Thoracic aorta (tissue), 2 donors: ENCODE measurements at regions not wholly inside any gene's neighbourhood (a gene's known extent, or its start where the extent isn't known, plus 50 kb on each side); places are given as distances from the start of the nearest gene placed in this dataset.

Experiments
- ATAC-seq: fragments of 150-250 bp; one replicate; pipeline ENCODE4 v1.8.0; 2017; ENCODE audit warnings: low read depth; ENCODE audit not compliant: insufficient number of reproducible peaks, low FRiP score
- DNase-seq: peaks from one replicate; pipeline ENCODE4 v3.0.0-alpha.2; 2020; ENCODE audit warnings: low spot score
- H3K27ac ChIP-seq, 2 donors: fragments of 200-600 bp; sonication (generic); 1 replicate in 1 of 2; 2 replicates in 1 of 2; pipeline ENCODE4 v1.5.1; 2016; ENCODE audit warnings: mild to moderate bottlenecking in 2 of 2, moderate library complexity in 2 of 2
- H3K27me3 ChIP-seq: fragments of 200-600 bp; sonication (generic); replicated peaks from 2 replicates; pipeline ENCODE4 v1.6.0; 2016; ENCODE audit warnings: mild to moderate bottlenecking; ENCODE audit not compliant: insufficient read depth
- H3K36me3 ChIP-seq: fragments of 200-600 bp; sonication (generic); one replicate; pipeline ENCODE4 v1.5.1; 2016
- H3K4me1 ChIP-seq, 2 donors: fragments of 200-600 bp; sonication (generic); 1 replicate in 1 of 2; 2 replicates in 1 of 2; pipeline versions ENCODE4 v1.5.1 to v1.6.0; 2016; ENCODE audit warnings: low read depth in 2 of 2, mild to moderate bottlenecking in 1 of 2; ENCODE audit not compliant: control insufficient read depth in 1 of 2
- H3K4me3 ChIP-seq: fragments of 200-600 bp; sonication (generic); 2 replicates; pipeline ENCODE4 v1.5.1; 2016; ENCODE audit warnings: mild to moderate bottlenecking
- H3K9me3 ChIP-seq: fragments of 200-600 bp; sonication (generic); 2 replicates; pipeline ENCODE4 v1.5.1; 2016
- CTCF ChIP-seq: fragments of 200-600 bp; sonication (generic); IDR thresholded peaks from one replicate; pipeline ENCODE4 v1.5.1; 2019; ENCODE audit warnings: antibody characterized with exemption

DNA sequence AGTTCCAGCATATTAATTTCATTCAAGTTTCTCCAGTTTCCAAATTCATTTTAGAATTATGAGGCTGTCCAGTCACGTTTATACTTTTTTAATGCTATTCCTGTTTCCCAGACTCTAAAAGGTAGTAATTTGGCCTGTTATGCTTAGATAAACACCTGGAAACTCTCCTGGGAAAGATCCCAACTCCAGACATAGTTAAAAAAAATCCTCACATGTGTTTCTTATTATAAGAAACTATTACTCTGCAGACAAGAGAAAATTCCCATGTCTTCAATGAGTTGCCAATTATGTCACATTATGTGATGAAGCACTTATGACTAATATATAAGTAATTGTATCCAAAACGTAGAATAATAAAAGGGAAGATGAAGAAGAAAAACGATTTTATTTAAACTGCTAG is 137.1 kb upstream of the TMC3 start:
- Histone ChIP-seq H3K9me3 (no peaks in the 10 kb centered on the region), H3K27me3 (no peaks in the 10 kb centered on the region), H3K4me1 (no peaks in the 10 kb centered on the region), H3K4me3 (no peak overlapping the region), H3K36me3 (no peaks in the 10 kb centered on the region), H3K27ac (no peak overlapping the region)
- TF ChIP-seq CTCF = no peak
- ATAC-seq (no peak), DNase-seq (no peak)

DNA sequence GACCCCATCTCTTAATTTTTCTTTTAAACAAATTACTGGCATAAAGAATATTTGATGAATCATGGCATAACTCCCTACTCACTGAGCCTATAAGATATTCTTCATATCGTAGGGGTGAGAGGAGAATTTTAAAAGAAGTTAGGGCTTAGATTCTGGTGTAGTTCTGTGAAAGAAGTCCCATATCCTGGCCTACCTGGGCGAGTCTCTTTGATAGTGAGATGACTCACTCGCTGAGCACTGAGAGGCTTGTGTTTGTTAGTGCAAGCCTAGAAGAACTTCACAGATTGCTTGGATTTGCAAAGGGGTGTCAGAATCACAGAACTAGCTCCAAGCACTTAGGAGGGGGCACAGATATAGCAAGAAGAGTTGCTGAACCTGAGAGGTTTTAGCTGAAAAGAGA is 133.8 kb upstream of the TMC3 start:
- no peaks in the 10 kb centered on the region for H3K9me3 ChIP-seq
- no peaks in the 10 kb centered on the region for H3K36me3 ChIP-seq
- ATAC-seq (no peak), DNase-seq (no peak)
- no peaks in the 10 kb centered on the region for H3K27me3 ChIP-seq
- no peak overlapping the region for H3K27ac ChIP-seq
- no peak for TF ChIP-seq CTCF
- no peaks in the 10 kb centered on the region for H3K4me1 ChIP-seq
- H3K4me3 ChIP-seq = no peak overlapping the region

DNA sequence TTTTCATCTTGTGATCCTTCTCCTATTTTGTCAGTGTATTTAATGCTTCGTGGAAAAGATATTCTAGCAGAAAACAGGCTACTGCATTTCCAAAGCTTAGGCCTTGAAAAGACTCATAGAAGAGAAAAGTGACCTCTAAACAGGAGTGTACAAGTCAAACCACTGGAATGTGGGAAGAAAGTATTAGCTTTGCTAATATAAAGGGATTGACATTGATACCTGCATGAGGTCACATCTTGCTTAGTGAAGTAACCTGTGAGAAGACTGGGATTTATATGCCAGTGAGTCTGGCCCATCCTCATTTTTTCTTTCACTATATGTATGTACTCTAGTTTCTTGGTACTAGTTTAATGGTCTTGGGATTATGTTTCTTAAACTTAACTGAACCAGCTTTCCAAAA is 132.9 kb upstream of the TMC3 start:
- no peak overlapping the region for H3K27ac ChIP-seq
- no peaks in the 10 kb centered on the region for H3K4me1 ChIP-seq
- no peaks in the 10 kb centered on the region for H3K36me3 ChIP-seq
- no peak overlapping the region for H3K4me3 ChIP-seq
- H3K27me3 ChIP-seq = no peaks in the 10 kb centered on the region
- ATAC-seq = no peak
- no peak for DNase-seq
- no peaks in the 10 kb centered on the region for H3K9me3 ChIP-seq
- no peak for TF ChIP-seq CTCF

DNA sequence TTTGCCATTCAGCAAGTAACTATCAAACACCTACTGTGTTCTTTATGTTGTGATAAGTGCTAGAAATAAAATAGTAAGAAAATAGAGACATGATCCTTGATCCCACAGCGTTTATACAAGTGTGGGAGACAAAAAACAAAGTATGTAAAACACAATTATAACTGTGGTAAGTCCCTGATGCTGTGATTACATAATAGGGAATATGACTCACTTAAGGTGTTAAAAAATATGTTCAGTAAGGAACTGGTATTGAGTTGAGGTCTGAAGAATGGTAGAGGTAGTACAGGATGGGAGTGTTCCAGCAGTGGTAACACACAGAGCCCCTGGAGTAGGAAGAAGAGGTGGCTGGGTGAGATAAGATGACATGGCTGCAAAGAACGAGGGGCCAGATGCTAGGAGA is 132.1 kb upstream of the TMC3 start:
- ATAC-seq (no peak), DNase-seq (no peak)
- H3K9me3 ChIP-seq = no peaks in the 10 kb centered on the region
- no peaks in the 10 kb centered on the region for H3K27me3 ChIP-seq
- no peak for TF ChIP-seq CTCF
- no peaks in the 10 kb centered on the region for H3K4me1 ChIP-seq
- H3K27ac ChIP-seq = no peak overlapping the region
- no peak overlapping the region for H3K4me3 ChIP-seq
- H3K36me3 ChIP-seq = no peaks in the 10 kb centered on the region

- ATAC-seq (no peak), DNase-seq (no peak)
- no peak for TF ChIP-seq CTCF
Measured at GRCh38 chr15:81504170-81504905, 130.3 kb upstream of the TMC3 start.

More at GRCh38 chr15:81504170-81504905, 130.3 kb upstream of the TMC3 start:
- no peaks in the 10 kb centered on the region for H3K27me3 ChIP-seq
- no peaks in the 10 kb centered on the region for H3K9me3 ChIP-seq
- no peaks in the 10 kb centered on the region for H3K4me1 ChIP-seq
- H3K36me3 ChIP-seq = no peaks in the 10 kb centered on the region
- H3K27ac ChIP-seq = no peak overlapping the region
- no peak overlapping the region for H3K4me3 ChIP-seq
